Transverse colon (tissue), 4 donors: ENCODE measurements at regions not wholly inside any gene's neighbourhood (a gene's known extent, or its start where the extent isn't known, plus 50 kb on each side); places are given as distances from the start of the nearest gene placed in this dataset.

Experiments used
- DNase-seq: peaks from one replicate; pipeline ENCODE4 v3.0.0-alpha.2; 2019
- H3K27ac ChIP-seq, 4 donors: fragments of 200-600 bp; sonication (generic); 2 replicates each; pipeline ENCODE4 v1.5.1; 2016 to 2018; ENCODE audit warnings: inconsistent platforms in 4 of 4
- H3K27me3 ChIP-seq: fragments of 200-600 bp; sonication (generic); 2 replicates; pipeline ENCODE4 v1.5.1; 2017; ENCODE audit warnings: inconsistent platforms
- H3K36me3 ChIP-seq, 4 donors: fragments of 200-600 bp; sonication (generic); 2 replicates each; pipeline ENCODE4 v1.5.1; 2017 to 2019; ENCODE audit warnings: inconsistent platforms in 4 of 4
- H3K4me1 ChIP-seq, 4 donors: fragments of 200-600 bp; sonication (generic); 2 replicates each; pipeline ENCODE4 v1.5.1; 2017 to 2020; ENCODE audit warnings: inconsistent platforms in 4 of 4
- H3K4me3 ChIP-seq, 4 donors: fragments of 200-600 bp; sonication (generic); 1 replicate in 1 of 4; 2 replicates in 3 of 4; pipeline versions ENCODE4 v1.5.1 to v1.6.1; 2017 to 2019; ENCODE audit warnings: inconsistent platforms in 4 of 4
- H3K9me3 ChIP-seq, 2 donors: fragments of 200-600 bp; sonication (generic); 2 replicates each; pipeline ENCODE4 v1.5.1; 2017 to 2019; ENCODE audit warnings: inconsistent platforms in 2 of 2
- CTCF ChIP-seq, 5 experiments: fragments of 200-600 bp in 3 of 5; fragments of 450-650 bp in 2 of 5; sonication (generic) in 3 of 5; IDR thresholded peaks; 1 replicate in 2 of 5; 2 replicates in 3 of 5; pipeline ENCODE4 v1.5.1; 2016 to 2017; ENCODE audit warnings: antibody characterized with exemption in 5 of 5, inconsistent platforms in 3 of 5, mild to moderate bottlenecking in 2 of 5, moderate library complexity in 1 of 5
- EP300 ChIP-seq: sonication (generic); formaldehyde crosslinking; IDR thresholded peaks from one replicate; pipeline ENCODE4 v1.6.1; 2017; ENCODE audit warnings: antibody characterized with exemption, low read depth
- POLR2A ChIP-seq: fragments of 450-650 bp; IDR thresholded peaks from one replicate; pipeline ENCODE4 v1.6.1; 2016; ENCODE audit warnings: antibody characterized with exemption, mild to moderate bottlenecking, moderate library complexity
- POLR2AphosphoS5 ChIP-seq, 3 donors: sonication (generic); formaldehyde crosslinking; IDR thresholded peaks; one replicate each; pipeline ENCODE4 v1.6.1; 2016; ENCODE audit warnings: antibody characterized with exemption in 3 of 3
- WGBS, 2 donors: methylation state at CpG; one replicate each; pipeline ENCODE4 v1.1.5; 2018; ENCODE audit warnings: low coverage in 1 of 2; 5-methylcytosine and 5-hydroxymethylcytosine counted together
- in situ Hi-C, 4 donors: fragments of 200-750 bp; cut with MboI; loops; one replicate each; pipeline versions ENCODE4 v1.15.0 to v1.15.1; 2017; ENCODE audit warnings: low sequenced_read_pairs in 3 of 4, low pct_ligation_motif_present in 1 of 4, low pct_unique_long_range_greater_than_20kb in 1 of 4
- intact Hi-C: fragments of 100-400 bp; cut with DNase I; formaldehyde crosslinking; loops from one replicate; pipeline ENCODE4 v1.15.1; 2023; ENCODE audit warnings: low total_unique reads

- in situ Hi-C loops (no loop called here), intact Hi-C loops (no loop called here)
- no peak for TF ChIP-seq POLR2AphosphoS5 (IDR thresholded peaks at IDR 0.05)
- TF ChIP-seq EP300, result no peak
- TF ChIP-seq CTCF (IDR thresholded peaks at IDR 0.05), result no peak
- TF ChIP-seq POLR2A, result no peak
- peak; percentile 21 for DNase-seq
- Histone ChIP-seq H3K9me3 (no peaks in the 10 kb centered on the region), H3K4me1 (no peaks in the 10 kb centered on the region), H3K4me3 (no peak overlapping the region), H3K36me3 (no peaks in the 10 kb centered on the region), H3K27me3 (no peaks in the 10 kb centered on the region), H3K27ac (no peak overlapping the region)
- 85 to 90% methylated on average over 6 of the region's 6 CpGs for WGBS, 2 donors
These were observed 475.6 kb downstream of the COG6 start for GRCh38 chr13:40130871-40131636.

GRCh38 chr13:40132249-40132648 is 476.8 kb downstream of the COG6 start:
- WGBS, 2 donors, result 80 to 100% methylated on average over 1 to 3 of the region's 3 CpGs
- no peak for DNase-seq
- in situ Hi-C loops, result no loop called here
- H3K9me3 ChIP-seq, result no peaks in the 10 kb centered on the region
- H3K36me3 ChIP-seq, result no peaks in the 10 kb centered on the region
- H3K4me3 ChIP-seq, result no peak overlapping the region
- TF ChIP-seq POLR2AphosphoS5 (IDR thresholded peaks at IDR 0.05), result no peak
- TF ChIP-seq POLR2A, result no peak
- no peak for TF ChIP-seq CTCF (IDR thresholded peaks at IDR 0.05)
- TF ChIP-seq EP300, result no peak
- intact Hi-C loops, result no loop called here
- no peak overlapping the region for H3K27ac ChIP-seq
- no peaks in the 10 kb centered on the region for H3K4me1 ChIP-seq
- H3K27me3 ChIP-seq, result no peaks in the 10 kb centered on the region

GRCh38 chr13:40136896-40137295 is 481.4 kb downstream of the COG6 start:
- intact Hi-C loops, result no loop called here
- in situ Hi-C loops, result no loop called here
- Histone ChIP-seq H3K36me3 (no peaks in the 10 kb centered on the region), H3K9me3 (no peaks in the 10 kb centered on the region), H3K4me1 (no peaks in the 10 kb centered on the region), H3K4me3 (no peak overlapping the region), H3K27ac (no peak overlapping the region), H3K27me3 (no peaks in the 10 kb centered on the region)
- TF ChIP-seq CTCF (IDR thresholded peaks at IDR 0.05) (no peak), POLR2AphosphoS5 (IDR thresholded peaks at IDR 0.05) (no peak), POLR2A (no peak), EP300 (no peak)
- WGBS, 2 donors, result 86 to 100% methylated on average over 2 of the region's 2 CpGs
- no peak for DNase-seq

GRCh38 chr13:40137400-40137799 is 481.9 kb downstream of the COG6 start:
- intact Hi-C loops, result no loop called here
- H3K36me3 ChIP-seq, result no peaks in the 10 kb centered on the region
- no peak overlapping the region for H3K27ac ChIP-seq
- no peaks in the 10 kb centered on the region for H3K27me3 ChIP-seq
- in situ Hi-C loops, result no loop called here
- TF ChIP-seq POLR2AphosphoS5 (IDR thresholded peaks at IDR 0.05) (no peak), CTCF (IDR thresholded peaks at IDR 0.05) (no peak), EP300 (no peak), POLR2A (no peak)
- DNase-seq, result no peak
- no peaks in the 10 kb centered on the region for H3K4me1 ChIP-seq
- H3K4me3 ChIP-seq, result no peak overlapping the region
- WGBS, 2 donors, result 89% methylated on average over 6 of the region's 6 CpGs; no CpG with 5 or more reads in 1 of the 2 donors
- H3K9me3 ChIP-seq, result no peaks in the 10 kb centered on the region
